ENCODE measurements at regions not wholly inside any gene's neighbourhood (a gene's known extent, or its start where the extent isn't known, plus 50 kb on each side); places are given as distances from the start of the nearest gene placed in this dataset.

DNA sequence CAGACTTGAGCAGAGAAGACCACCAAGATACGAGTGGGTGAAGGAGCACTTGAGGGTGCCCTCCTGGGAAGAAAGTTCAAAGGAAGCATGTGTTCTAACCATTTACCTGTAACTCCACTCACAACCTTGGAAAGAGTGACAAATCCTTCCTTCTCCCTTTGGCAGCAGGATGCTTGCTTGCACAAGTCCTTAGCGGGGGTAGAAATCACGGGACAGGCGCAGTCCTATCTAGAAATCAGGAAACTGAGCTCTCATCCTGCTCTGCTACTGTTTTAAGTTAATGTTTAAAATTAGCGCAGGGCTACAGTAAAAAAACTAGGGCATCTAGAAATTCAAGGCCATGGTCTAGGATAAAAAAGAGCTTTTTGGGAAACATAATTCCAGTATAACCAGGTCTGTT is 100.9 kb upstream of the PTPRM start (continued):
- TF ChIP-seq ZNF426 (tag by site-specific recombination; IDR thresholded peaks at IDR 0.05) = no peak
- TF ChIP-seq, protein P1, sequence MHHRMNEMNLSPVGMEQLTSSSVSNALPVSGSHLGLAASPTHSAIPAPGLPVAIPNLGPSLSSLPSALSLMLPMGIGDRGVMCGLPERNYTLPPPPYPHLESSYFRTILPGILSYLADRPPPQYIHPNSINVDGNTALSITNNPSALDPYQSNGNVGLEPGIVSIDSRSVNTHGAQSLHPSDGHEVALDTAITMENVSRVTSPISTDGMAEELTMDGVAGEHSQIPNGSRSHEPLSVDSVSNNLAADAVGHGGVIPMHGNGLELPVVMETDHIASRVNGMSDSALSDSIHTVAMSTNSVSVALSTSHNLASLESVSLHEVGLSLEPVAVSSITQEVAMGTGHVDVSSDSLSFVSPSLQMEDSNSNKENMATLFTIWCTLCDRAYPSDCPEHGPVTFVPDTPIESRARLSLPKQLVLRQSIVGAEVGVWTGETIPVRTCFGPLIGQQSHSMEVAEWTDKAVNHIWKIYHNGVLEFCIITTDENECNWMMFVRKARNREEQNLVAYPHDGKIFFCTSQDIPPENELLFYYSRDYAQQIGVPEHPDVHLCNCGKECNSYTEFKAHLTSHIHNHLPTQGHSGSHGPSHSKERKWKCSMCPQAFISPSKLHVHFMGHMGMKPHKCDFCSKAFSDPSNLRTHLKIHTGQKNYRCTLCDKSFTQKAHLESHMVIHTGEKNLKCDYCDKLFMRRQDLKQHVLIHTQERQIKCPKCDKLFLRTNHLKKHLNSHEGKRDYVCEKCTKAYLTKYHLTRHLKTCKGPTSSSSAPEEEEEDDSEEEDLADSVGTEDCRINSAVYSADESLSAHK (tag by site-specific recombination; IDR thresholded peaks at IDR 0.05) = no peak

DNA sequence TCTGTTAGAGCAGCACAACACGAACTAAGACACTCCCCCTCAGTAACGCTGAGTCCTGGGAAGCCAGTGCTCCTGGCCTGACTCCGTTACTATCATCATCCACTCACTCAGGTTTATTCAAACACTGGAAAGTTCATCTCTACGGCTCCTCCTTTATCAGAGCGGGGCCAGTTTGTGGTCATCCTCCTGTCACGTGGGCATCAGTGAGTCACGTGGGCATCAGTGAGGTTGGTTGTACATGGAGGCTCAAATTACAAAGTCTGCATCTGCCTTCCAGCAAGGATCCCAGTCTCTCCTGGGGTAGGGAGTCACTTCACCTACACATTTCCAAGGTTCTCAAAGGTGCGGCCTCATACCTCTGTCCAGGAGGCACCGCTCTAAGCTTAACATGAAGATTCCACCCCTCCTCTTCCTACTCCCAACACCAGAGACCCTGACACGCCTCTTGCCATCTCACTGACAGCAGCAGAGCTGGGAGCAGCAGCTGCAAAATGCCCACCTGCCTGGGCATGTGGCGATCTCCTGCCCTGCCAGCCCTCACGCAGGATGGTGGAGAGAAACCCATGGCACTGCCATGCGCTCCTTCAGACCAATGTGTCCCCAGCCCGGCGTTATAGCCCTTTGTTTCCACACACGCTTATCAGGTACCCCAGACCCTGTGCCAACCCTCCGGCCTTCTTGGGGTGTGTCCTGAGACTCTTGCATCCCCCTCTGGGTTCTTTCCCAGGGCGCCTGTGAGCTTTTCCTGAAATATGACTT is 99.2 kb upstream of the PTPRM start:
- Histone ChIP-seq H3K4me3 (ENCODE audit: low read depth, low read length) (no peak overlapping the region), H3K36me3 (ENCODE audit: control insufficient read depth in 2 of 2, insufficient read depth in 1 of 2, low read length in 2 of 2) (no peaks in the 10 kb centered on the region), H3K4me1 (ENCODE audit: control insufficient read depth, insufficient read depth, low read length) (no peaks in the 10 kb centered on the region), H3K27ac (ENCODE audit: extremely low read depth, low read depth, low read length) (no peak overlapping the region), H3K9me3 (ENCODE audit: control insufficient read depth, insufficient read depth, low read depth, low read length) (no peaks in the 10 kb centered on the region)
- no peak for TF ChIP-seq ZNF391 (tag by site-specific recombination; IDR thresholded peaks at IDR 0.05; ENCODE audit: borderline replicate concordance, low read depth)
- no peak for TF ChIP-seq ZNF24 (tag by site-specific recombination; IDR thresholded peaks at IDR 0.05)
- TF ChIP-seq, protein P2, sequence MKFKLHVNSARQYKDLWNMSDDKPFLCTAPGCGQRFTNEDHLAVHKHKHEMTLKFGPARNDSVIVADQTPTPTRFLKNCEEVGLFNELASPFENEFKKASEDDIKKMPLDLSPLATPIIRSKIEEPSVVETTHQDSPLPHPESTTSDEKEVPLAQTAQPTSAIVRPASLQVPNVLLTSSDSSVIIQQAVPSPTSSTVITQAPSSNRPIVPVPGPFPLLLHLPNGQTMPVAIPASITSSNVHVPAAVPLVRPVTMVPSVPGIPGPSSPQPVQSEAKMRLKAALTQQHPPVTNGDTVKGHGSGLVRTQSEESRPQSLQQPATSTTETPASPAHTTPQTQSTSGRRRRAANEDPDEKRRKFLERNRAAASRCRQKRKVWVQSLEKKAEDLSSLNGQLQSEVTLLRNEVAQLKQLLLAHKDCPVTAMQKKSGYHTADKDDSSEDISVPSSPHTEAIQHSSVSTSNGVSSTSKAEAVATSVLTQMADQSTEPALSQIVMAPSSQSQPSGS (tag by site-specific recombination; IDR thresholded peaks at IDR 0.05; ENCODE audit: low read depth) = no peak
- no peak for TF ChIP-seq SETDB1 (IDR thresholded peaks at IDR 0.05; ENCODE audit: insufficient read length, low read length)
- TF ChIP-seq ZNF302 (tag by site-specific recombination; IDR thresholded peaks at IDR 0.05; ENCODE audit: low read depth) = no peak
- no peak for TF ChIP-seq WT1 (tag by site-specific recombination; IDR thresholded peaks at IDR 0.05)
- TF ChIP-seq ZBTB17 (tag by site-specific recombination; IDR thresholded peaks at IDR 0.05) = no peak
- no peak for TF ChIP-seq IKZF3 (tag by site-specific recombination; IDR thresholded peaks at IDR 0.05)
- no peak for TF ChIP-seq PRDM10 (tag by site-specific recombination; IDR thresholded peaks at IDR 0.05)
- TF ChIP-seq, protein P3, sequence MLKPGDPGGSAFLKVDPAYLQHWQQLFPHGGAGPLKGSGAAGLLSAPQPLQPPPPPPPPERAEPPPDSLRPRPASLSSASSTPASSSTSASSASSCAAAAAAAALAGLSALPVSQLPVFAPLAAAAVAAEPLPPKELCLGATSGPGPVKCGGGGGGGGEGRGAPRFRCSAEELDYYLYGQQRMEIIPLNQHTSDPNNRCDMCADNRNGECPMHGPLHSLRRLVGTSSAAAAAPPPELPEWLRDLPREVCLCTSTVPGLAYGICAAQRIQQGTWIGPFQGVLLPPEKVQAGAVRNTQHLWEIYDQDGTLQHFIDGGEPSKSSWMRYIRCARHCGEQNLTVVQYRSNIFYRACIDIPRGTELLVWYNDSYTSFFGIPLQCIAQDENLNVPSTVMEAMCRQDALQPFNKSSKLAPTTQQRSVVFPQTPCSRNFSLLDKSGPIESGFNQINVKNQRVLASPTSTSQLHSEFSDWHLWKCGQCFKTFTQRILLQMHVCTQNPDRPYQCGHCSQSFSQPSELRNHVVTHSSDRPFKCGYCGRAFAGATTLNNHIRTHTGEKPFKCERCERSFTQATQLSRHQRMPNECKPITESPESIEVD (tag by site-specific recombination; IDR thresholded peaks at IDR 0.05) = no peak
- TF ChIP-seq, protein P4, sequence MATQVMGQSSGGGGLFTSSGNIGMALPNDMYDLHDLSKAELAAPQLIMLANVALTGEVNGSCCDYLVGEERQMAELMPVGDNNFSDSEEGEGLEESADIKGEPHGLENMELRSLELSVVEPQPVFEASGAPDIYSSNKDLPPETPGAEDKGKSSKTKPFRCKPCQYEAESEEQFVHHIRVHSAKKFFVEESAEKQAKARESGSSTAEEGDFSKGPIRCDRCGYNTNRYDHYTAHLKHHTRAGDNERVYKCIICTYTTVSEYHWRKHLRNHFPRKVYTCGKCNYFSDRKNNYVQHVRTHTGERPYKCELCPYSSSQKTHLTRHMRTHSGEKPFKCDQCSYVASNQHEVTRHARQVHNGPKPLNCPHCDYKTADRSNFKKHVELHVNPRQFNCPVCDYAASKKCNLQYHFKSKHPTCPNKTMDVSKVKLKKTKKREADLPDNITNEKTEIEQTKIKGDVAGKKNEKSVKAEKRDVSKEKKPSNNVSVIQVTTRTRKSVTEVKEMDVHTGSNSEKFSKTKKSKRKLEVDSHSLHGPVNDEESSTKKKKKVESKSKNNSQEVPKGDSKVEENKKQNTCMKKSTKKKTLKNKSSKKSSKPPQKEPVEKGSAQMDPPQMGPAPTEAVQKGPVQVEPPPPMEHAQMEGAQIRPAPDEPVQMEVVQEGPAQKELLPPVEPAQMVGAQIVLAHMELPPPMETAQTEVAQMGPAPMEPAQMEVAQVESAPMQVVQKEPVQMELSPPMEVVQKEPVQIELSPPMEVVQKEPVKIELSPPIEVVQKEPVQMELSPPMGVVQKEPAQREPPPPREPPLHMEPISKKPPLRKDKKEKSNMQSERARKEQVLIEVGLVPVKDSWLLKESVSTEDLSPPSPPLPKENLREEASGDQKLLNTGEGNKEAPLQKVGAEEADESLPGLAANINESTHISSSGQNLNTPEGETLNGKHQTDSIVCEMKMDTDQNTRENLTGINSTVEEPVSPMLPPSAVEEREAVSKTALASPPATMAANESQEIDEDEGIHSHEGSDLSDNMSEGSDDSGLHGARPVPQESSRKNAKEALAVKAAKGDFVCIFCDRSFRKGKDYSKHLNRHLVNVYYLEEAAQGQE (tag by site-specific recombination; IDR thresholded peaks at IDR 0.05) = no peak
- TF ChIP-seq OVOL3 (tag by site-specific recombination; IDR thresholded peaks at IDR 0.05) = no peak
- no peak for TF ChIP-seq KLF10 (tag by site-specific recombination; IDR thresholded peaks at IDR 0.05)
- no peak for TF ChIP-seq GLIS2 (tag by site-specific recombination; IDR thresholded peaks at IDR 0.05)
- no peak for TF ChIP-seq ZNF398 (tag by site-specific recombination; IDR thresholded peaks at IDR 0.05)
- no peak for TF ChIP-seq YY1 (tag by site-specific recombination; IDR thresholded peaks at IDR 0.05)
- TF ChIP-seq ZFP37 (tag by site-specific recombination; IDR thresholded peaks at IDR 0.05) = no peak
- TF ChIP-seq MZF1 (tag by site-specific recombination; IDR thresholded peaks at IDR 0.05; ENCODE audit: borderline replicate concordance) = no peak
- TF ChIP-seq ZNF132 (tag by site-specific recombination; IDR thresholded peaks at IDR 0.05; ENCODE audit: borderline replicate concordance) = no peak
- CTCF ChIA-PET = no interaction called here
- POLR2A ChIA-PET = no interaction called here

Measured in HEK293 (cell line).